ENCODE measurements at regions not wholly inside any gene's neighbourhood (a gene's known extent, or its start where the extent isn't known, plus 50 kb on each side); places are given as distances from the start of the nearest gene placed in this dataset.

DNA sequence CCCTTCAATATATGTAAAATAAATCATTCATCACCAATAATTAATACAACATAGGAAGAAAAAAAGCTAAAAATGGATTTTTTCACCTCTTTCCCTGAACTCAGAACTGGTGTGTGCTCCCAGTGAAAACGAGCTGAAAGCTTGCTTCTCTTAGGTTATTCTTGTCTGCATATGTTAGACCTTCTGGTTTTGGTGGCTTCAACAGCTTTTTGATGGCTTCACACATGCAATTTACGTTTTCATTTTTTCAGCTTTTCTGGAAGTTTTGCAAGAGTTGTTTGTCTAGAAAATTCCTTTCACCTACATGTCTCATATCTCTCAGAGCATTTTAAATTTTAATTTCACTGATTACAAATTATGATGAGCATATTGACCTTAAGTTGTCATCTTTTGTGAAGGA lies 86.9 kb upstream of the PTCHD4 start:
- DNase-seq (no peak), ATAC-seq (no peak)
- intact Hi-C loops (cut with DNase I), result no loop called here
- H3K27me3 ChIP-seq (ENCODE audit: insufficient read depth in 3 of 3, low read length in 2 of 3), result no peaks in the 10 kb centered on the region
- H3K27ac ChIP-seq, result no peak overlapping the region
- H3K4me3 ChIP-seq, result no peak overlapping the region
- no peaks in the 10 kb centered on the region for H3K9me3 ChIP-seq
- no peaks in the 10 kb centered on the region for H3K4me1 ChIP-seq
- H3K36me3 ChIP-seq (ENCODE audit: insufficient read depth in 1 of 2, low read depth in 1 of 2), result no peaks in the 10 kb centered on the region
- 64 to 68% (median 67%) methylated on average over 2 of the region's 2 CpGs for WGBS, 3 donors
- no peak for TF ChIP-seq CTCF (IDR thresholded peaks at IDR 0.05)

- Histone ChIP-seq H3K36me3 (ENCODE audit: insufficient read depth in 1 of 2, low read depth in 1 of 2) (no peaks in the 10 kb centered on the region), H3K27ac (no peak overlapping the region), H3K4me3 (no peak overlapping the region), H3K27me3 (ENCODE audit: insufficient read depth in 3 of 3, low read length in 2 of 3) (no peaks in the 10 kb centered on the region), H3K4me1 (no peaks in the 10 kb centered on the region), H3K9me3 (no peaks in the 10 kb centered on the region)
- 82 to 89% (median 89%) methylated on average over 7 of the region's 7 CpGs for WGBS, 3 donors
- no peak for TF ChIP-seq CTCF (IDR thresholded peaks at IDR 0.05)
- intact Hi-C loops (cut with DNase I), result no loop called here
- DNase-seq (no peak), ATAC-seq (no peak)
Measured at GRCh38 chr6:48194596-48195295, 83.7 kb upstream of the PTCHD4 start.

- DNase-seq (no peak), ATAC-seq (no peak)
- intact Hi-C loops (cut with DNase I), result no loop called here
- H3K4me1 ChIP-seq, result no peaks in the 10 kb centered on the region
- no peak for TF ChIP-seq CTCF (IDR thresholded peaks at IDR 0.05)
- 77 to 79% (median 77%) methylated on average over 2 of the region's 2 CpGs for WGBS, 3 donors
- no peak overlapping the region for H3K4me3 ChIP-seq
- H3K36me3 ChIP-seq (ENCODE audit: insufficient read depth in 1 of 2, low read depth in 1 of 2), result no peaks in the 10 kb centered on the region
- H3K27me3 ChIP-seq (ENCODE audit: insufficient read depth in 3 of 3, low read length in 2 of 3), result no peaks in the 10 kb centered on the region
- H3K9me3 ChIP-seq, result no peaks in the 10 kb centered on the region
- H3K27ac ChIP-seq, result no peak overlapping the region
Measured at GRCh38 chr6:48188158-48188557, 77.2 kb upstream of the PTCHD4 start.

GRCh38 chr6:48186746-48187145 lies 75.7 kb upstream of the PTCHD4 start:
- Histone ChIP-seq H3K9me3 (no peaks in the 10 kb centered on the region), H3K27me3 (ENCODE audit: insufficient read depth in 3 of 3, low read length in 2 of 3) (no peaks in the 10 kb centered on the region), H3K36me3 (ENCODE audit: insufficient read depth in 1 of 2, low read depth in 1 of 2) (no peaks in the 10 kb centered on the region), H3K27ac (no peak overlapping the region), H3K4me3 (no peak overlapping the region), H3K4me1 (no peaks in the 10 kb centered on the region)
- no peak for TF ChIP-seq CTCF (IDR thresholded peaks at IDR 0.05)
- DNase-seq (no peak), ATAC-seq (no peak)
- WGBS, 3 donors, result 88 to 100% (median 93%) methylated on average over 1 of the region's 1 CpG
- intact Hi-C loops (cut with DNase I), result no loop called here

DNA sequence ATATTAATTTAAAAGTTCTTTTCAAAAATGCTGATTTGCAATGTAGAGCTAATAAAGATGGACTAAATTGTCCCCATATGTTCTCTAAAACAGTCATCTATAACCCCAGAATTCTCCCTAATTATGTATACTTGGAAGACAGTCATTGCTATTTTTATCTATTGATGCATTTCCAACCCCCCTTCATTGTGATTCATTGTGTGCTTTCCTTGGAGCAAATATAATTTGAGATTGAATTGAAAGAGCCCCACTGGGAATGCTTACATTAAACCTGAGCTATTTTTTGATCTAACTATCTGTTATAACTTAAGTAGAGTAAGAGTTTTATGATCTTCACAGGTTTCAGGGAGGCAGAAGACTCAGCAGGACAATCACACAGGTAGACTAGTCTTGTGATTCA lies 73.7 kb upstream of the PTCHD4 start:
- ATAC-seq (no peak), DNase-seq (no peak)
- Histone ChIP-seq H3K36me3 (ENCODE audit: insufficient read depth in 1 of 2, low read depth in 1 of 2) (no peaks in the 10 kb centered on the region), H3K9me3 (no peaks in the 10 kb centered on the region), H3K4me1 (no peaks in the 10 kb centered on the region), H3K4me3 (no peak overlapping the region), H3K27ac (no peak overlapping the region), H3K27me3 (ENCODE audit: insufficient read depth in 3 of 3, low read length in 2 of 3) (no peaks in the 10 kb centered on the region)
- TF ChIP-seq CTCF (IDR thresholded peaks at IDR 0.05), result no peak
- intact Hi-C loops (cut with DNase I), result no loop called here

All from psoas muscle (tissue), 7 donors.